Gastrocnemius medialis (tissue), 4 donors: ENCODE measurements at regions not wholly inside any gene's neighbourhood (a gene's known extent, or its start where the extent isn't known, plus 50 kb on each side); places are given as distances from the start of the nearest gene placed in this dataset.
A peak's percentile ranks its signal among the peaks of the same experiment; 100 is the strongest.

ENCODE experiments used
- ATAC-seq, 2 donors: fragments of 150-250 bp; one replicate each; pipeline ENCODE4 v1.9.1; 2016
- DNase-seq, 2 donors: peaks; one replicate each; pipeline ENCODE4 v3.0.0-alpha.2; 2019
- H3K27ac ChIP-seq, 4 donors: fragments of 200-600 bp; sonication (generic); 1 replicate in 1 of 4; 2 replicates in 3 of 4; pipeline ENCODE4 v1.5.1; 2016 to 2018; ENCODE audit warnings: mild to moderate bottlenecking in 2 of 4, moderate library complexity in 1 of 4
- H3K27me3 ChIP-seq, 3 donors: fragments of 200-600 bp; sonication (generic) in 2 of 3; 1 replicate in 1 of 3; 2 replicates in 2 of 3; pipeline versions ENCODE4 v1.5.1 to v1.6.0; 2016 to 2019; ENCODE audit warnings: mild to moderate bottlenecking in 1 of 3, moderate library complexity in 1 of 3
- H3K36me3 ChIP-seq, 2 donors: fragments of 200-600 bp; sonication (generic) in 1 of 2; one replicate each; pipeline ENCODE4 v1.5.1; 2017 to 2018
- H3K4me1 ChIP-seq, 2 donors: fragments of 200-600 bp; sonication (generic) in 1 of 2; one replicate each; pipeline ENCODE4 v1.5.1; 2016 to 2017; ENCODE audit warnings: mild to moderate bottlenecking in 2 of 2
- H3K4me3 ChIP-seq, 4 donors: fragments of 200-600 bp; sonication (generic) in 3 of 4; 1 replicate in 1 of 4; 2 replicates in 3 of 4; pipeline ENCODE4 v1.5.1; 2016 to 2019; ENCODE audit warnings: mild to moderate bottlenecking in 2 of 4
- H3K9me3 ChIP-seq, 3 donors: fragments of 200-600 bp; sonication (generic) in 2 of 3; 1 replicate in 1 of 3; 2 replicates in 2 of 3; pipeline ENCODE4 v1.5.1; 2016 to 2019
- POLR2A ChIP-seq, 2 donors: fragments of 450-650 bp; IDR thresholded peaks; one replicate each; pipeline ENCODE4 v1.6.1; 2017; ENCODE audit warnings: antibody characterized with exemption in 2 of 2, mild to moderate bottlenecking in 2 of 2, moderate library complexity in 2 of 2
- in situ Hi-C, 4 donors: fragments of 200-750 bp; cut with MboI; loops; one replicate each; pipeline versions ENCODE4 v1.15.0 to v1.8.0; 2017; ENCODE audit warnings: low sequenced_read_pairs in 4 of 4
- intact Hi-C: fragments of 100-400 bp; cut with DNase I; formaldehyde crosslinking; loops from one replicate; pipeline ENCODE4 v1.15.1; 2023; ENCODE audit warnings: low total_unique reads
- TF ChIP-seq, protein P1 (sequence below), 5 experiments: fragments of 450-650 bp in 3 of 5; fragments of 200-600 bp in 2 of 5; sonication (generic) in 2 of 5; IDR thresholded peaks in 4 of 5; conservative IDR thresholded peaks in 1 of 5; 1 replicate in 4 of 5; 2 replicates in 1 of 5; pipeline ENCODE4 v1.5.1; 2016 to 2019; ENCODE audit warnings: antibody characterized with exemption in 5 of 5, mild to moderate bottlenecking in 3 of 5, moderate library complexity in 3 of 5

DNA sequence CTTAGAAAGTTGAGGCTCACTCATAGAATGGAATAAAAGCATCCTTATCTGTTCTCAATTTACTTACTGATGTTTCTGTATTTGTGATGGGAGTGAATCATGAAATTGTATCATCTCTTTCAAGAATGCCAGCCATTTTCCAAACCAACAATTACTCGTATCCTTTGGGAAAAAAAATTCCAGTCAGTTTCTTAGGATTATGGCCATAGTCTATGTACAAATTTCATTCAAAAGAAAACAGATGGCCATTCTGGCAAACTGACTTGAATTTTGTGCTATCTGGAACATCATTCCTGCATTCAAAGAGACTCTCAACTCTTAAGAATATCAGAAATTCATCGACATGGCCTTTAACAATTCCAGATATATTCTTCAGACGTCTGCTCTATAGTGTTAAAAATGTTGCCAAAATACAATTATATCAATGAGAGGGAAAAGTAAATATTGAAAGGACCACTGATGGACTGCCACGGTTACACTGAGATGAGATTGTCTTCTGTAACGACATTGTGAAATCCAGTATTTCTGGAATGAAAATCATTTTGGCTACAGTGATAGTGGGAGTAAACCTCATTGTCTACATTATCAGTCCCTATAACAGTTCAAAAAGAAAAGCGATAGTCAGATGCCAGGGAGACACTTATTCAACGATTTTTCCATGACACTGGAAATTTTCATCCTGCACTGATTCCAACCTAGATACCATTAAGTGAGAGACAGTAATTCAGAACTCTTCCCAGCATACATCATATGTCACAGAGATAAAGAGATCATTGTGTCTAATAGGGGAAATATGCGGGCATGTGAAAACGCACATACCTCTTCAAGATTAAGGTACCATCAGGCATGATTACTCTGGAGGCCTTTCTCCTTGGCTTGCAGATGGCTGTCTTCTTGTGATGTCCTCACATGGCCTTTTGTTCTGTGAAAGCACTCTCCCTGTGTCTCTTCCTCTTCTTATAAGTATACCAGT lies 953.8 kb upstream of the ALCAM start:
- in situ Hi-C loops (no loop called here), intact Hi-C loops (no loop called here)
- Histone ChIP-seq H3K4me1 (no peaks in the 10 kb centered on the region), H3K27ac (no peak overlapping the region), H3K9me3 (no peaks in the 10 kb centered on the region), H3K4me3 (no peak overlapping the region), H3K36me3 (no peaks in the 10 kb centered on the region), H3K27me3 (no peaks in the 10 kb centered on the region)
- no peak for TF ChIP-seq POLR2A (IDR thresholded peaks at IDR 0.05)
- no peak for DNase-seq
- no peak for ATAC-seq

- no peak for DNase-seq
- no peaks in the 10 kb centered on the region for H3K4me1 ChIP-seq
- no peaks in the 10 kb centered on the region for H3K36me3 ChIP-seq
- no peak overlapping the region for H3K4me3 ChIP-seq
- in situ Hi-C loops, result no loop called here
- no peaks in the 10 kb centered on the region for H3K27me3 ChIP-seq
- TF ChIP-seq POLR2A (IDR thresholded peaks at IDR 0.05), result no peak
- TF ChIP-seq, protein P1, sequence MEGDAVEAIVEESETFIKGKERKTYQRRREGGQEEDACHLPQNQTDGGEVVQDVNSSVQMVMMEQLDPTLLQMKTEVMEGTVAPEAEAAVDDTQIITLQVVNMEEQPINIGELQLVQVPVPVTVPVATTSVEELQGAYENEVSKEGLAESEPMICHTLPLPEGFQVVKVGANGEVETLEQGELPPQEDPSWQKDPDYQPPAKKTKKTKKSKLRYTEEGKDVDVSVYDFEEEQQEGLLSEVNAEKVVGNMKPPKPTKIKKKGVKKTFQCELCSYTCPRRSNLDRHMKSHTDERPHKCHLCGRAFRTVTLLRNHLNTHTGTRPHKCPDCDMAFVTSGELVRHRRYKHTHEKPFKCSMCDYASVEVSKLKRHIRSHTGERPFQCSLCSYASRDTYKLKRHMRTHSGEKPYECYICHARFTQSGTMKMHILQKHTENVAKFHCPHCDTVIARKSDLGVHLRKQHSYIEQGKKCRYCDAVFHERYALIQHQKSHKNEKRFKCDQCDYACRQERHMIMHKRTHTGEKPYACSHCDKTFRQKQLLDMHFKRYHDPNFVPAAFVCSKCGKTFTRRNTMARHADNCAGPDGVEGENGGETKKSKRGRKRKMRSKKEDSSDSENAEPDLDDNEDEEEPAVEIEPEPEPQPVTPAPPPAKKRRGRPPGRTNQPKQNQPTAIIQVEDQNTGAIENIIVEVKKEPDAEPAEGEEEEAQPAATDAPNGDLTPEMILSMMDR (IDR thresholded peaks at IDR 0.05 in 4 of 5, conservative IDR thresholded peaks at IDR 0.05 in 1 of 5), result no peak
- H3K9me3 ChIP-seq, result no peaks in the 10 kb centered on the region
- no peak overlapping the region for H3K27ac ChIP-seq
- ATAC-seq, result no peak
- intact Hi-C loops, result no loop called here
These were observed 938.3 kb upstream of the ALCAM start for GRCh38 chr3:104428337-104428925.

DNA sequence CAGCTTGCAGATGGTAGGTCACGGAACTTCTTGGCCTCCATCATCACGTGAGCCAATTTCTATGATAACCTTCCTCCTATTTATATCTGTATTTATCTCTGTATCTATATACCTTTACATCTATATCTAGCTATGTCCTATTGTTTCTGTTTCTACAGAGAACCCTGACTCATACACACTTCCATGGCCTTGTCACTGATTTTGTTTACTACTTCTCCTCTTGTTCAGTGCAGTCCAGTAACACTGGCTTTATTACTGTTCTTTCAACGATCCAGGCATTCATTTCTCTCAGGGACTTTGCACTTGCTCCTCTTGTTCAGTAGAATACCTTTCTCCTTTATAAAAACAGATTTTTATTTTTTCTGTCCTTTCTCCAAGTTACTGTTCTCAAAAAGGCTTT lies 937.0 kb upstream of the ALCAM start:
- in situ Hi-C loops, result no loop called here
- intact Hi-C loops, result no loop called here
- TF ChIP-seq POLR2A (IDR thresholded peaks at IDR 0.05), result no peak
- TF ChIP-seq, protein P1 (IDR thresholded peaks at IDR 0.05 in 4 of 5, conservative IDR thresholded peaks at IDR 0.05 in 1 of 5), result no peak

DNA sequence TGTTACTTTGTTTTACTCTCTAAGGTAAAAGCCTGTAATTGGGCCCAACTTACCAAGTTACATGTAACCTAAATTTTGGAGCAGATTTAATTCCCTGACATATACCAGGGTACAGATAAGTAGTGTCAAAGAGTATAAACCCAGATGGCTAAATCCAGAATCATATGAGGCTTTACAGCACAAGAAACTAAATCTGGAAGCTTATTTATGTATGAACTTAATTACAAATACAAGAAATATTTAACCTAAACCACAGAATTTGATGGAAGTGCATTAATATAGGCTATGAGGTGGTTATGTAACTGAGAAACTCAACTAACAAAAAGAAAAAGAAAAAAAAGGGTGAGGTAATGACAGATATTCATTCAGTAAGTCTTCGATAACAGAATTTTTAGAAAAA lies 930.2 kb upstream of the ALCAM start:
- no peaks in the 10 kb centered on the region for H3K27me3 ChIP-seq
- in situ Hi-C loops, result no loop called here
- TF ChIP-seq POLR2A (IDR thresholded peaks at IDR 0.05), result no peak
- TF ChIP-seq, protein P1 (IDR thresholded peaks at IDR 0.05 in 4 of 5, conservative IDR thresholded peaks at IDR 0.05 in 1 of 5), result no peak
- H3K36me3 ChIP-seq, result no peaks in the 10 kb centered on the region
- ATAC-seq (no peak), DNase-seq (no peak)
- H3K27ac ChIP-seq, result no peak overlapping the region
- no peaks in the 10 kb centered on the region for H3K9me3 ChIP-seq
- peaks cover 0 to 4% of the 10 kb centered on the region in 2 donors for H3K4me1 ChIP-seq
- intact Hi-C loops, result no loop called here
- H3K4me3 ChIP-seq, result no peak overlapping the region

More for the DNA sequence above, 937.0 kb upstream of the ALCAM start:
- Histone ChIP-seq H3K9me3 (no peaks in the 10 kb centered on the region), H3K27me3 (no peaks in the 10 kb centered on the region), H3K4me1 (no peaks in the 10 kb centered on the region), H3K4me3 (no peak overlapping the region), H3K36me3 (no peaks in the 10 kb centered on the region), H3K27ac (no peak overlapping the region)
- ATAC-seq (no peak), DNase-seq (no peak)

DNA sequence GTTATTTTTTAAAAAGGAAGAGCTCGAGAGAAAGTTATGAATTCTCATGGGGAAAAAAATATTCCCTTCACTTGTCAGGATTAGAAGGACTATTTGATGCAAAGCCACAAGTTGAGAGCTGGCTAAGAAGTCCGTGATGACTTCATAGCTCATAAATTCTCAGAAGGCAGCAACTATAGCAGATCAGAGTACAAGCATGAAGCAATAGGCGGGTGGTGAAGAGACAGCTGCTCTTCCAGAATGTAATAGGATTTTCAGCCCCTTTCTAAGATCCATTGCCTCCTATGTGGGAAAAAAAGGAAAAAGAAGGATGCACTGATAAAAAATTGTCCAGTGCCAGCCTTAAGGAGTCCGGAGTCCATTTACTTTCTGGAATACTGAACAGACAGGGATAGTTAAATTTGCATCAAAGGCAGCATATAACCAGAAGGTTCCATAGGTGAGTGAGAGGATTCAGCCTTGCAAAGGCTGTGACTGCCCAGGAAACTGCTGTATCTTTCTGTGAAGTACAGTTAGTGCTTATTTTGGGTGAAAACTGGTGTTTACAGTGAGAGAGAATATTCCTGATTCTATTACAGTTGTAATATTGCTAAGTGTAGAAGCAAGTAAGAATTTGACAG lies 929.5 kb upstream of the ALCAM start:
- peak in 1 of 2 donors; percentile 47 for ATAC-seq
- intact Hi-C loops (no loop called here), in situ Hi-C loops (no loop called here)
- peaks cover 0 to 4% of the 10 kb centered on the region in 2 donors for H3K4me1 ChIP-seq
- DNase-seq, result no peak
- no peaks in the 10 kb centered on the region for H3K27me3 ChIP-seq
- H3K9me3 ChIP-seq, result no peaks in the 10 kb centered on the region
- H3K36me3 ChIP-seq, result no peaks in the 10 kb centered on the region
- H3K27ac ChIP-seq, result no peak overlapping the region
- no peak overlapping the region for H3K4me3 ChIP-seq
- no peak for TF ChIP-seq POLR2A (IDR thresholded peaks at IDR 0.05)
- TF ChIP-seq, protein P1 (IDR thresholded peaks at IDR 0.05 in 4 of 5, conservative IDR thresholded peaks at IDR 0.05 in 1 of 5), result no peak
